Activated CD4-positive, alpha-beta T cell treated with anti-CD3 and anti-CD28 coated beads for 36 hours (primary cell): ENCODE measurements at regions not wholly inside any gene's neighbourhood (a gene's known extent, or its start where the extent isn't known, plus 50 kb on each side); places are given as distances from the start of the nearest gene placed in this dataset.

Source experiments
- ATAC-seq: fragments of 200-7000 bp; cut with Tn5 transposase; one replicate; pipeline ENCODE4 v1.10.0; 2021; ENCODE audit warnings: mild to moderate bottlenecking, moderate library complexity
- CTCF ChIA-PET: fragments of 350-600 bp; sonication (Branson Sonifier 250); formaldehyde crosslinking; loops from one replicate; lab custom pipeline; 2021; ENCODE audit warnings: antibody characterized with exemption; lab: Charles Lee
- POLR2A ChIA-PET: fragments of 350-600 bp; sonication (Branson Sonifier 250); formaldehyde crosslinking; loops from one replicate; lab custom pipeline; 2021; ENCODE audit warnings: antibody characterized with exemption, inconsistent platforms; lab: Charles Lee
- DNase-seq: peaks from one replicate; pipeline ENCODE4 v3.0.0-alpha.2; 2020
- H3K27ac Mint-ChIP-seq: one replicate; pipeline ENCODE4 v1.8.0; 2021; ENCODE audit warnings: mixed read lengths
- H3K27me3 Mint-ChIP-seq: one replicate; pipeline ENCODE4 v1.8.0; 2021; ENCODE audit warnings: mixed read lengths
- H3K36me3 Mint-ChIP-seq: one replicate; pipeline ENCODE4 v1.8.0; 2021; ENCODE audit warnings: low read depth, mixed read lengths
- H3K4me1 Mint-ChIP-seq: one replicate; pipeline ENCODE4 v1.8.0; 2021; ENCODE audit warnings: mixed read lengths
- H3K4me3 Mint-ChIP-seq: one replicate; pipeline ENCODE4 v1.8.0; 2021; ENCODE audit warnings: mild to moderate bottlenecking, moderate library complexity, mixed read lengths
- H3K9me3 Mint-ChIP-seq: one replicate; pipeline ENCODE4 v1.8.0; 2021; ENCODE audit warnings: low read depth, mixed read lengths
- intact Hi-C, 2 experiments: fragments of 100-400 bp; cut with DNase I in 1 of 2; cut with micrococcal nuclease in 1 of 2; formaldehyde crosslinking; loops; one replicate each; pipeline versions ENCODE4 v1.14.2 to v1.15.1; 2022 to 2024; cut with DNase I, micrococcal nuclease

GRCh38 chr6:104183816-104184435 lies 675.8 kb downstream of the HACE1 start:
- ChIA-PET POLR2A (no interaction called here), CTCF (no interaction called here)
- H3K9me3 Mint-ChIP-seq: peaks cover 4% of the 10 kb centered on the region
- no peaks in the 10 kb centered on the region for H3K4me1 Mint-ChIP-seq
- intact Hi-C loops: no loop called here
- no peaks in the 10 kb centered on the region for H3K36me3 Mint-ChIP-seq
- no peak for ATAC-seq
- H3K4me3 Mint-ChIP-seq: no peak overlapping the region
- peaks cover 2% of the 10 kb centered on the region for H3K27me3 Mint-ChIP-seq
- no peak overlapping the region for H3K27ac Mint-ChIP-seq
- DNase-seq: no peak

- POLR2A ChIA-PET: no interaction called here
- H3K4me1 Mint-ChIP-seq: no peaks in the 10 kb centered on the region
- CTCF ChIA-PET: no interaction called here
- H3K9me3 Mint-ChIP-seq: no peaks in the 10 kb centered on the region
- no peak for DNase-seq
- H3K27ac Mint-ChIP-seq: no peak overlapping the region
- intact Hi-C loops: no loop called here
- no peak for ATAC-seq
- peaks cover 2% of the 10 kb centered on the region for H3K27me3 Mint-ChIP-seq
- no peak overlapping the region for H3K4me3 Mint-ChIP-seq
- no peaks in the 10 kb centered on the region for H3K36me3 Mint-ChIP-seq
These were observed 676.9 kb downstream of the HACE1 start for GRCh38 chr6:104182811-104183210.

GRCh38 chr6:104173668-104174067 lies 686.1 kb downstream of the HACE1 start:
- Mint-ChIP-seq H3K36me3 (no peaks in the 10 kb centered on the region), H3K4me1 (no peaks in the 10 kb centered on the region), H3K27me3 (no peaks in the 10 kb centered on the region), H3K27ac (no peak overlapping the region), H3K4me3 (no peak overlapping the region), H3K9me3 (no peaks in the 10 kb centered on the region)
- CTCF ChIA-PET: no interaction called here
- no peak for ATAC-seq
- POLR2A ChIA-PET: no interaction called here
- intact Hi-C loops: no loop called here
- no peak for DNase-seq

GRCh38 chr6:104170401-104170800 lies 689.3 kb downstream of the HACE1 start:
- ChIA-PET POLR2A (no interaction called here), CTCF (no interaction called here)
- no peak for ATAC-seq

GRCh38 chr6:104166055-104166668 lies 693.6 kb downstream of the HACE1 start:
- no peak overlapping the region for H3K4me3 Mint-ChIP-seq
- intact Hi-C loops: no loop called here
- DNase-seq (no peak), ATAC-seq (no peak)
- peaks cover 13% of the 10 kb centered on the region for H3K9me3 Mint-ChIP-seq
- CTCF ChIA-PET: interaction anchor here (0.7 kb wide), 1 partner anchor 114 kb away, joined by 3 read pairs; no protein-coding TSS in a partner anchor
- POLR2A ChIA-PET: no interaction called here
- H3K27me3 Mint-ChIP-seq: no peaks in the 10 kb centered on the region
- H3K27ac Mint-ChIP-seq: no peak overlapping the region
- no peaks in the 10 kb centered on the region for H3K4me1 Mint-ChIP-seq
- no peaks in the 10 kb centered on the region for H3K36me3 Mint-ChIP-seq

More at GRCh38 chr6:104170401-104170800, 689.3 kb downstream of the HACE1 start:
- DNase-seq: no peak
- H3K4me1 Mint-ChIP-seq: no peaks in the 10 kb centered on the region
- H3K27ac Mint-ChIP-seq: no peak overlapping the region
- no peaks in the 10 kb centered on the region for H3K36me3 Mint-ChIP-seq
- H3K27me3 Mint-ChIP-seq: no peaks in the 10 kb centered on the region
- H3K4me3 Mint-ChIP-seq: no peak overlapping the region
- peaks cover 8% of the 10 kb centered on the region for H3K9me3 Mint-ChIP-seq
- intact Hi-C loops: no loop called here

GRCh38 chr6:104162036-104162669 lies 697.6 kb downstream of the HACE1 start:
- Mint-ChIP-seq H3K36me3 (no peaks in the 10 kb centered on the region), H3K9me3 (peaks cover 12% of the 10 kb centered on the region), H3K4me1 (no peaks in the 10 kb centered on the region), H3K4me3 (no peak overlapping the region), H3K27me3 (no peaks in the 10 kb centered on the region), H3K27ac (no peak overlapping the region)
- POLR2A ChIA-PET: no interaction called here
- CTCF ChIA-PET: no interaction called here
- no peak for DNase-seq
- ATAC-seq: no peak
- intact Hi-C loops: no loop called here

GRCh38 chr6:104159045-104159618 lies 700.6 kb downstream of the HACE1 start:
- ATAC-seq (no peak), DNase-seq (no peak)
- Mint-ChIP-seq H3K4me1 (no peaks in the 10 kb centered on the region), H3K4me3 (no peak overlapping the region), H3K27me3 (no peaks in the 10 kb centered on the region), H3K27ac (no peak overlapping the region), H3K9me3 (peaks cover 5% of the 10 kb centered on the region), H3K36me3 (no peaks in the 10 kb centered on the region)
- ChIA-PET POLR2A (no interaction called here), CTCF (no interaction called here)
- intact Hi-C loops: no loop called here

- intact Hi-C loops: no loop called here
- Mint-ChIP-seq H3K27me3 (no peaks in the 10 kb centered on the region), H3K4me3 (no peak overlapping the region), H3K27ac (no peak overlapping the region), H3K9me3 (peaks cover 2% of the 10 kb centered on the region), H3K36me3 (no peaks in the 10 kb centered on the region), H3K4me1 (no peaks in the 10 kb centered on the region)
- no peak for ATAC-seq
- CTCF ChIA-PET: interaction anchor here (0.6 kb wide), 1 partner anchor 743 kb away, joined by 4 read pairs; no protein-coding TSS in a partner anchor
- DNase-seq: no peak
- POLR2A ChIA-PET: no interaction called here
These were observed 716.0 kb downstream of the HACE1 start for GRCh38 chr6:104143757-104144156.

- Mint-ChIP-seq H3K27ac (no peak overlapping the region), H3K9me3 (peaks cover 4% of the 10 kb centered on the region), H3K36me3 (no peaks in the 10 kb centered on the region), H3K4me1 (no peaks in the 10 kb centered on the region), H3K4me3 (no peak overlapping the region), H3K27me3 (no peaks in the 10 kb centered on the region)
- ATAC-seq (no peak), DNase-seq (no peak)
- ChIA-PET CTCF (interaction anchor here (0.5 kb wide), 1 partner anchor 557 kb away, joined by 4 read pairs; no protein-coding TSS in a partner anchor), POLR2A (no interaction called here)
- intact Hi-C loops: no loop called here
These were observed 724.8 kb downstream of the HACE1 start for GRCh38 chr6:104134876-104135275.

- Mint-ChIP-seq H3K36me3 (no peaks in the 10 kb centered on the region), H3K9me3 (peaks cover 2% of the 10 kb centered on the region), H3K27me3 (no peaks in the 10 kb centered on the region), H3K27ac (no peak overlapping the region), H3K4me3 (no peak overlapping the region), H3K4me1 (no peaks in the 10 kb centered on the region)
- intact Hi-C loops: no loop called here
- ATAC-seq (no peak), DNase-seq (no peak)
- POLR2A ChIA-PET: no interaction called here
- CTCF ChIA-PET: no interaction called here
These were observed 729.4 kb downstream of the HACE1 start for GRCh38 chr6:104130343-104130742.

GRCh38 chr6:104126315-104127005 lies 733.3 kb downstream of the HACE1 start:
- ChIA-PET CTCF (no interaction called here), POLR2A (no interaction called here)
- DNase-seq: no peak
- no peak for ATAC-seq
- Mint-ChIP-seq H3K27me3 (no peaks in the 10 kb centered on the region), H3K9me3 (peaks cover 2% of the 10 kb centered on the region), H3K36me3 (no peaks in the 10 kb centered on the region), H3K4me3 (no peak overlapping the region), H3K27ac (no peak overlapping the region), H3K4me1 (no peaks in the 10 kb centered on the region)
- intact Hi-C loops: no loop called here
